ENCODE measurements at regions not wholly inside any gene's neighbourhood (a gene's known extent, or its start where the extent isn't known, plus 50 kb on each side); places are given as distances from the start of the nearest gene placed in this dataset.
A peak's percentile ranks its signal among the peaks of the same experiment; 100 is the strongest.

GRCh38 chr14:82341261-82341810, 807.7 kb upstream of the SEL1L start:
- Histone ChIP-seq H3K9me3 (no peaks in the 10 kb centered on the region), H3K27ac (no peak overlapping the region), H3K36me3 (no peaks in the 10 kb centered on the region), H3K27me3 (ENCODE audit: low read depth) (no peaks in the 10 kb centered on the region), H3K4me1 (no peaks in the 10 kb centered on the region), H3K4me3 (no peak overlapping the region)
- ATAC-seq (no peak), DNase-seq (no peak)
- TF ChIP-seq CTCF (IDR thresholded peaks at IDR 0.05), result no peak
- intact Hi-C loops (cut with DNase I), result no loop called here

GRCh38 chr14:82342596-82342995, 808.9 kb upstream of the SEL1L start:
- Histone ChIP-seq H3K36me3 (no peaks in the 10 kb centered on the region), H3K4me3 (no peak overlapping the region), H3K27me3 (ENCODE audit: low read depth) (no peaks in the 10 kb centered on the region), H3K4me1 (no peaks in the 10 kb centered on the region), H3K9me3 (no peaks in the 10 kb centered on the region), H3K27ac (no peak overlapping the region)
- TF ChIP-seq CTCF (IDR thresholded peaks at IDR 0.05), result no peak
- ATAC-seq, result no peak
- DNase-seq, result no peak
- intact Hi-C loops (cut with DNase I), result no loop called here

GRCh38 chr14:82345184-82345583, 811.5 kb upstream of the SEL1L start:
- no peaks in the 10 kb centered on the region for H3K4me1 ChIP-seq
- H3K36me3 ChIP-seq, result no peaks in the 10 kb centered on the region
- H3K4me3 ChIP-seq, result no peak overlapping the region
- H3K27ac ChIP-seq, result no peak overlapping the region
- intact Hi-C loops (cut with DNase I), result no loop called here
- no peaks in the 10 kb centered on the region for H3K9me3 ChIP-seq
- no peak for DNase-seq
- H3K27me3 ChIP-seq (ENCODE audit: low read depth), result no peaks in the 10 kb centered on the region
- TF ChIP-seq CTCF (IDR thresholded peaks at IDR 0.05), result no peak
- ATAC-seq, result no peak

- DNase-seq, result no peak
- no peaks in the 10 kb centered on the region for H3K4me1 ChIP-seq
- intact Hi-C loops (cut with DNase I), result no loop called here
- no peaks in the 10 kb centered on the region for H3K36me3 ChIP-seq
- ATAC-seq, result no peak
- no peaks in the 10 kb centered on the region for H3K27me3 ChIP-seq (ENCODE audit: low read depth)
- no peak for TF ChIP-seq CTCF (IDR thresholded peaks at IDR 0.05)
- no peak overlapping the region for H3K4me3 ChIP-seq
- H3K9me3 ChIP-seq, result no peaks in the 10 kb centered on the region
- H3K27ac ChIP-seq, result no peak overlapping the region
Measured at GRCh38 chr14:82354126-82354525, 820.5 kb upstream of the SEL1L start.

GRCh38 chr14:82359201-82359600, 825.5 kb upstream of the SEL1L start:
- no peak for TF ChIP-seq CTCF (IDR thresholded peaks at IDR 0.05)
- H3K36me3 ChIP-seq, result no peaks in the 10 kb centered on the region
- H3K4me3 ChIP-seq, result no peak overlapping the region
- no peaks in the 10 kb centered on the region for H3K4me1 ChIP-seq
- intact Hi-C loops (cut with DNase I), result no loop called here
- no peaks in the 10 kb centered on the region for H3K9me3 ChIP-seq
- H3K27ac ChIP-seq, result no peak overlapping the region
- ATAC-seq, result no peak
- H3K27me3 ChIP-seq (ENCODE audit: low read depth), result no peaks in the 10 kb centered on the region
- no peak for DNase-seq

GRCh38 chr14:82362452-82362851, 828.8 kb upstream of the SEL1L start:
- Histone ChIP-seq H3K9me3 (no peaks in the 10 kb centered on the region), H3K27ac (no peak overlapping the region), H3K27me3 (ENCODE audit: low read depth) (no peaks in the 10 kb centered on the region), H3K4me3 (no peak overlapping the region), H3K4me1 (no peaks in the 10 kb centered on the region), H3K36me3 (no peaks in the 10 kb centered on the region)
- intact Hi-C loops (cut with DNase I), result no loop called here
- TF ChIP-seq CTCF (IDR thresholded peaks at IDR 0.05), result no peak
- DNase-seq (no peak), ATAC-seq (peak in 1 of 2 donors; percentile 40)
